Tongue (tissue), 1 donor: ENCODE measurements at regions not wholly inside any gene's neighbourhood (a gene's known extent, or its start where the extent isn't known, plus 50 kb on each side); places are given as distances from the start of the nearest gene placed in this dataset.
"Not testable (repeated sequence)": the region's sequence is repeated elsewhere in the genome, so short reads cannot be mapped to it uniquely, and the experiment has no call there.

Experiments
- DNase-seq: peaks from one replicate; pipeline ENCODE4 v3.0.0-alpha.2; 2015

- no peak for DNase-seq
Observed at GRCh38 chr21:17053321-17053720, 459.5 kb upstream of the CXADR start.

- DNase-seq: no peak
Observed at GRCh38 chr21:17059936-17060335, 452.9 kb upstream of the CXADR start.

- DNase-seq: no peak
Observed at GRCh38 chr21:17066006-17066405, 446.8 kb upstream of the CXADR start.

- DNase-seq: no peak
Observed at GRCh38 chr21:17071093-17071492, 441.8 kb upstream of the CXADR start.

- no peak for DNase-seq
Observed at GRCh38 chr21:17081193-17081592, 431.6 kb upstream of the CXADR start.

GRCh38 chr21:17082843-17083483, 429.9 kb upstream of the CXADR start:
- peak; percentile 39 for DNase-seq

- DNase-seq: peak; percentile 31
Observed at GRCh38 chr21:17085707-17086106, 427.1 kb upstream of the CXADR start.

- DNase-seq: no peak
Observed at GRCh38 chr21:17088500-17088899, 424.3 kb upstream of the CXADR start.

GRCh38 chr21:17089091-17089491, 423.8 kb upstream of the CXADR start:
- peak; percentile 62 for DNase-seq

- no peak for DNase-seq
Observed at GRCh38 chr21:17101696-17102095, 411.1 kb upstream of the CXADR start.

- no peak for DNase-seq
Observed at GRCh38 chr21:17105932-17106331, 406.9 kb upstream of the CXADR start.

- DNase-seq: no peak
Observed at GRCh38 chr21:17114045-17114444, 398.8 kb upstream of the CXADR start.

GRCh38 chr21:17118638-17119384, 394.0 kb upstream of the CXADR start:
- no peak for DNase-seq

- no peak for DNase-seq
Observed at GRCh38 chr21:17119466-17120297, 393.2 kb upstream of the CXADR start.

- DNase-seq: not testable (repeated sequence)
Observed at GRCh38 chr21:17127395-17127794, 385.4 kb upstream of the CXADR start.

- DNase-seq: peak; percentile 14
Observed at GRCh38 chr21:17128132-17128531, 384.7 kb upstream of the CXADR start.

- DNase-seq: not testable (repeated sequence)
Observed at GRCh38 chr21:17139159-17139558, 373.7 kb upstream of the CXADR start.

GRCh38 chr21:17139696-17140095, 373.1 kb upstream of the CXADR start:
- peak; percentile 16 for DNase-seq

GRCh38 chr21:17146426-17146825, 366.4 kb upstream of the CXADR start:
- no peak for DNase-seq

- DNase-seq: no peak
Observed at GRCh38 chr21:17159697-17160096, 353.1 kb upstream of the CXADR start.

- DNase-seq: no peak
Observed at GRCh38 chr21:17185674-17186073, 327.2 kb upstream of the CXADR start.

- no peak for DNase-seq
Observed at GRCh38 chr21:17189963-17190362, 322.9 kb upstream of the CXADR start.

- no peak for DNase-seq
Observed at GRCh38 chr21:17191346-17191993, 321.4 kb upstream of the CXADR start.
